NB4 (cell line): ENCODE measurements at regions not wholly inside any gene's neighbourhood (a gene's known extent, or its start where the extent isn't known, plus 50 kb on each side); places are given as distances from the start of the nearest gene placed in this dataset.

ENCODE experiments used
- MYC ChIP-seq: IDR thresholded peaks from 2 replicates; pipeline ENCODE4 v1.6.1; 2011; ENCODE audit warnings: low read depth, low read length
- POLR2A ChIP-seq: IDR thresholded peaks from 2 replicates; pipeline ENCODE4 v1.6.1; 2011; ENCODE audit warnings: mild to moderate bottlenecking; ENCODE audit not compliant: insufficient read length; ENCODE audit errors: extremely low read depth
- TF ChIP-seq, protein P1 (sequence below): IDR thresholded peaks from one replicate; pipeline ENCODE4 v1.5.1; 2012; ENCODE audit warnings: low read depth, low read length
- TF ChIP-seq, protein P2 (sequence below): IDR thresholded peaks from 2 replicates; pipeline ENCODE4 v1.6.1; 2011; ENCODE audit warnings: low read depth, low read length

GRCh38 chr6:120384671-120385070 lies 949.6 kb downstream of the TBC1D32 start:
- TF ChIP-seq, protein P1, sequence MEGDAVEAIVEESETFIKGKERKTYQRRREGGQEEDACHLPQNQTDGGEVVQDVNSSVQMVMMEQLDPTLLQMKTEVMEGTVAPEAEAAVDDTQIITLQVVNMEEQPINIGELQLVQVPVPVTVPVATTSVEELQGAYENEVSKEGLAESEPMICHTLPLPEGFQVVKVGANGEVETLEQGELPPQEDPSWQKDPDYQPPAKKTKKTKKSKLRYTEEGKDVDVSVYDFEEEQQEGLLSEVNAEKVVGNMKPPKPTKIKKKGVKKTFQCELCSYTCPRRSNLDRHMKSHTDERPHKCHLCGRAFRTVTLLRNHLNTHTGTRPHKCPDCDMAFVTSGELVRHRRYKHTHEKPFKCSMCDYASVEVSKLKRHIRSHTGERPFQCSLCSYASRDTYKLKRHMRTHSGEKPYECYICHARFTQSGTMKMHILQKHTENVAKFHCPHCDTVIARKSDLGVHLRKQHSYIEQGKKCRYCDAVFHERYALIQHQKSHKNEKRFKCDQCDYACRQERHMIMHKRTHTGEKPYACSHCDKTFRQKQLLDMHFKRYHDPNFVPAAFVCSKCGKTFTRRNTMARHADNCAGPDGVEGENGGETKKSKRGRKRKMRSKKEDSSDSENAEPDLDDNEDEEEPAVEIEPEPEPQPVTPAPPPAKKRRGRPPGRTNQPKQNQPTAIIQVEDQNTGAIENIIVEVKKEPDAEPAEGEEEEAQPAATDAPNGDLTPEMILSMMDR = no peak
- TF ChIP-seq POLR2A (no peak), MYC (no peak)
- TF ChIP-seq, protein P2, sequence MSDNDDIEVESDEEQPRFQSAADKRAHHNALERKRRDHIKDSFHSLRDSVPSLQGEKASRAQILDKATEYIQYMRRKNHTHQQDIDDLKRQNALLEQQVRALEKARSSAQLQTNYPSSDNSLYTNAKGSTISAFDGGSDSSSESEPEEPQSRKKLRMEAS = no peak
